ENCODE measurements at regions not wholly inside any gene's neighbourhood (a gene's known extent, or its start where the extent isn't known, plus 50 kb on each side); places are given as distances from the start of the nearest gene placed in this dataset.

GRCh38 chr1:60223158-60223557 is 149.6 kb upstream of the C1orf87 start:
- CTCF ChIA-PET, result no interaction called here
- TF ChIP-seq, protein P1, sequence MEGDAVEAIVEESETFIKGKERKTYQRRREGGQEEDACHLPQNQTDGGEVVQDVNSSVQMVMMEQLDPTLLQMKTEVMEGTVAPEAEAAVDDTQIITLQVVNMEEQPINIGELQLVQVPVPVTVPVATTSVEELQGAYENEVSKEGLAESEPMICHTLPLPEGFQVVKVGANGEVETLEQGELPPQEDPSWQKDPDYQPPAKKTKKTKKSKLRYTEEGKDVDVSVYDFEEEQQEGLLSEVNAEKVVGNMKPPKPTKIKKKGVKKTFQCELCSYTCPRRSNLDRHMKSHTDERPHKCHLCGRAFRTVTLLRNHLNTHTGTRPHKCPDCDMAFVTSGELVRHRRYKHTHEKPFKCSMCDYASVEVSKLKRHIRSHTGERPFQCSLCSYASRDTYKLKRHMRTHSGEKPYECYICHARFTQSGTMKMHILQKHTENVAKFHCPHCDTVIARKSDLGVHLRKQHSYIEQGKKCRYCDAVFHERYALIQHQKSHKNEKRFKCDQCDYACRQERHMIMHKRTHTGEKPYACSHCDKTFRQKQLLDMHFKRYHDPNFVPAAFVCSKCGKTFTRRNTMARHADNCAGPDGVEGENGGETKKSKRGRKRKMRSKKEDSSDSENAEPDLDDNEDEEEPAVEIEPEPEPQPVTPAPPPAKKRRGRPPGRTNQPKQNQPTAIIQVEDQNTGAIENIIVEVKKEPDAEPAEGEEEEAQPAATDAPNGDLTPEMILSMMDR (IDR thresholded peaks at IDR 0.05; ENCODE audit: low read depth, low read length), result no peak

DNA sequence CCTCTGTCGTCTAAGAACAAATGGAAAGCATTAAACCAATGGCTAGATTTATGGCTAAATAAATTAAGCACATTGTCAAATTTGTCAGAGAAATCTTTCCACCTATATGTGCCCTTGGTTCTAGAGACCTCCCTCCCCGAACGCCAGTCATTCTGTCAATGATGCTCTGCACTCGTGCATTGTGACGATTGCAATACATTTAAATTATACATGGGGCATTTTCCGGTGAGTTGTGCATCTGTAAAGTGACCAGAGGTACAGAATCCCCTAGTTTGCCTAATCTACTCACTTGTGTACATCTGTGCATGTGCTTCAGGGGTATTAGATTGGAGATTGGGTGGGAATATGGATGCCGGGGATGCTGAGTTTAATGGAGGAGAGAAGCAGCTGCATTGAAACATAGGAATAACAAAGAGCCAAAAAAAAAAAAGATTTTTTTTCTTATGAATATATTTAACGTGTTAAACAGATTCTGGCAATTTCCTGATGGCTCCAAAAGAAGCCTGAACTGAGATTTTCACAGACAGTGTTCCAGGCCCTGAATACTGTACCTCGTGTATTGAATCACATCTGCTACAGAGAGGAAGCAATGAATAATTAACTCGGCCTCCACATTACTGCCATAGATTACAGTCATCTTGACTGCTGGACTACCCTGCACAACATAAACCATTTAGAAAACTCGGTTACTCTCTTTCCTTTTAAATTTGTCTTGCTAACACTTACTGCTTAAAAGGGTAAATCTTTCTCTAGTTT is 149.0 kb upstream of the C1orf87 start:
- Histone ChIP-seq H3K27me3 (ENCODE audit: control insufficient read depth, insufficient read depth, low read length) (no peaks in the 10 kb centered on the region), H3K9me3 (ENCODE audit: control insufficient read depth, insufficient read depth, low read length) (no peaks in the 10 kb centered on the region), H3K27ac (ENCODE audit: low read depth, low read length) (no peak overlapping the region), H3K4me3 (ENCODE audit: low read depth, low read length) (no peak overlapping the region)
- TF ChIP-seq, protein P1 (IDR thresholded peaks at IDR 0.05; ENCODE audit: low read depth, low read length), result no peak
- POLR2A ChIA-PET, result no interaction called here
- CTCF ChIA-PET, result no interaction called here
- no peak for DNase-seq (ENCODE audit: low read depth, low spot score)

More at GRCh38 chr1:60223158-60223557, 149.6 kb upstream of the C1orf87 start:
- no peak overlapping the region for H3K27ac ChIP-seq (ENCODE audit: low read depth, low read length)
- H3K27me3 ChIP-seq (ENCODE audit: control insufficient read depth, insufficient read depth, low read length), result no peaks in the 10 kb centered on the region
- H3K4me3 ChIP-seq (ENCODE audit: low read depth, low read length), result no peak overlapping the region
- no peak for DNase-seq (ENCODE audit: low read depth, low spot score)
- H3K9me3 ChIP-seq (ENCODE audit: control insufficient read depth, insufficient read depth, low read length), result no peaks in the 10 kb centered on the region
- POLR2A ChIA-PET, result no interaction called here

GRCh38 chr1:60213253-60213652 is 139.7 kb upstream of the C1orf87 start:
- DNase-seq (ENCODE audit: low read depth, low spot score), result no peak
- TF ChIP-seq, protein P1 (IDR thresholded peaks at IDR 0.05; ENCODE audit: low read depth, low read length), result no peak
- Histone ChIP-seq H3K4me3 (ENCODE audit: low read depth, low read length) (no peak overlapping the region), H3K27me3 (ENCODE audit: control insufficient read depth, insufficient read depth, low read length) (no peaks in the 10 kb centered on the region), H3K27ac (ENCODE audit: low read depth, low read length) (no peak overlapping the region), H3K9me3 (ENCODE audit: control insufficient read depth, insufficient read depth, low read length) (no peaks in the 10 kb centered on the region)
- ChIA-PET CTCF (no interaction called here), POLR2A (no interaction called here)

GRCh38 chr1:60196026-60196425 is 122.5 kb upstream of the C1orf87 start:
- Histone ChIP-seq H3K27me3 (ENCODE audit: control insufficient read depth, insufficient read depth, low read length) (no peaks in the 10 kb centered on the region), H3K9me3 (ENCODE audit: control insufficient read depth, insufficient read depth, low read length) (no peaks in the 10 kb centered on the region), H3K27ac (ENCODE audit: low read depth, low read length) (no peak overlapping the region), H3K4me3 (ENCODE audit: low read depth, low read length) (no peak overlapping the region)
- CTCF ChIA-PET, result no interaction called here
- DNase-seq (ENCODE audit: low read depth, low spot score), result no peak
- TF ChIP-seq, protein P1 (IDR thresholded peaks at IDR 0.05; ENCODE audit: low read depth, low read length), result no peak
- POLR2A ChIA-PET, result no interaction called here

DNA sequence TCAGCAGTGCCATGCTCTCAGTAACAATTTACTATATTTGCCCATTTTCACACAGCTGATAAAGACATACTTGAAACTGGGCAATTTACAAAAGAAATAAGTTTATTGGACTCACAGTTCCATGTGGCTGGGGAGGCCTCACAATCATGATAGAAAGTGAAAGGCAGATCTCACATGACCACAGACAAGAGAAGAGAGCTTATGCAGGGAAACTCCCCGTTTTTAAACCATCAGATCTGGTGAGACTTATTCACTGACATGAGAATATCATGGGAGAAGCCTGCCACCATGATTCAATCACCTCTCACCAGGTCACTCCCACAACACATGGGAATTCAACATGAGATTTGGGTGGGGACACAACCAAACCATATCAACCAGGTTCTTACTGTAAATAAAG is 112.1 kb upstream of the C1orf87 start:
- TF ChIP-seq, protein P1 (IDR thresholded peaks at IDR 0.05; ENCODE audit: low read depth, low read length), result no peak
- H3K27ac ChIP-seq (ENCODE audit: low read depth, low read length), result no peak overlapping the region
- no peaks in the 10 kb centered on the region for H3K9me3 ChIP-seq (ENCODE audit: control insufficient read depth, insufficient read depth, low read length)
- CTCF ChIA-PET, result no interaction called here
- DNase-seq (ENCODE audit: low read depth, low spot score), result no peak
- no peaks in the 10 kb centered on the region for H3K27me3 ChIP-seq (ENCODE audit: control insufficient read depth, insufficient read depth, low read length)
- POLR2A ChIA-PET, result no interaction called here
- no peak overlapping the region for H3K4me3 ChIP-seq (ENCODE audit: low read depth, low read length)
